Germinal center (tissue), 1 donor: ENCODE measurements at regions not wholly inside any gene's neighbourhood (a gene's known extent, or its start where the extent isn't known, plus 50 kb on each side); places are given as distances from the start of the nearest gene placed in this dataset.
"Not testable (repeated sequence)": the region's sequence is repeated elsewhere in the genome, so short reads cannot be mapped to it uniquely, and the experiment has no call there.

Source experiments
- DNase-seq: peaks from one replicate; pipeline ENCODE4 v3.0.0; 2012; ENCODE audit warnings: mixed read lengths, low spot score

GRCh38 chr20:22734946-22735647 is 150.7 kb upstream of the FOXA2 start:
- not testable (repeated sequence) for DNase-seq

GRCh38 chr20:22740829-22741228 is 156.5 kb upstream of the FOXA2 start:
- DNase-seq: no peak

GRCh38 chr20:22744341-22745193 is 160.2 kb upstream of the FOXA2 start:
- DNase-seq: no peak

- no peak for DNase-seq
Observed at GRCh38 chr20:22745194-22745500, 160.8 kb upstream of the FOXA2 start.

GRCh38 chr20:22746957-22747356 is 162.6 kb upstream of the FOXA2 start:
- DNase-seq: no peak

GRCh38 chr20:22752324-22752723 is 168.0 kb upstream of the FOXA2 start:
- peak; percentile 6 for DNase-seq

GRCh38 chr20:22757424-22758183 is 173.2 kb upstream of the FOXA2 start:
- DNase-seq: no peak

GRCh38 chr20:22758815-22759214 is 174.4 kb upstream of the FOXA2 start:
- no peak for DNase-seq

- DNase-seq: no peak
Observed at GRCh38 chr20:22762576-22763256, 178.3 kb upstream of the FOXA2 start.

GRCh38 chr20:22763257-22763906 is 179.0 kb upstream of the FOXA2 start:
- DNase-seq: no peak

- DNase-seq: no peak
Observed at GRCh38 chr20:22768266-22769178, 184.2 kb upstream of the FOXA2 start.

- no peak for DNase-seq
Observed at GRCh38 chr20:22770241-22770800, 185.9 kb upstream of the FOXA2 start.

- no peak for DNase-seq
Observed at GRCh38 chr20:22771706-22772105, 187.3 kb upstream of the FOXA2 start.

GRCh38 chr20:22773344-22773743 is 189.0 kb upstream of the FOXA2 start:
- no peak for DNase-seq

GRCh38 chr20:22775256-22775655 is 190.9 kb upstream of the FOXA2 start:
- no peak for DNase-seq

- DNase-seq: no peak
Observed at GRCh38 chr20:22775671-22776139, 191.3 kb upstream of the FOXA2 start.

GRCh38 chr20:22776369-22776768 is 192.0 kb upstream of the FOXA2 start:
- DNase-seq: no peak

- DNase-seq: no peak
Observed at GRCh38 chr20:22779878-22780277, 195.5 kb upstream of the FOXA2 start.

- no peak for DNase-seq
Observed at GRCh38 chr20:22781869-22782268, 197.5 kb upstream of the FOXA2 start.

- DNase-seq: no peak
Observed at GRCh38 chr20:22789676-22790075, 205.3 kb upstream of the FOXA2 start.
